T-cell (primary cell): ENCODE measurements at regions not wholly inside any gene's neighbourhood (a gene's known extent, or its start where the extent isn't known, plus 50 kb on each side); places are given as distances from the start of the nearest gene placed in this dataset.

ENCODE experiments used
- ATAC-seq, 4 experiments: fragments of 200-7000 bp in 3 of 4; fragments of 150-1000 bp in 1 of 4; cut with Tn5 transposase; replicated peaks in 1 of 4; 1 replicate in 3 of 4; 2 replicates in 1 of 4; pipeline ENCODE4 v1.10.0; 2021; ENCODE audit warnings: moderate library complexity in 3 of 4, mild to moderate bottlenecking in 2 of 4, moderate number of reproducible peaks in 1 of 4
- CTCF ChIA-PET, 2 donors: fragments of 300-600 bp; sonication (Branson Sonifier 250); formaldehyde crosslinking; loops; one replicate each; lab custom pipeline; 2022; ENCODE audit warnings: antibody characterized with exemption in 2 of 2; lab: Charles Lee
- POLR2A ChIA-PET, 2 donors: fragments of 300-600 bp; sonication (Branson Sonifier 250); formaldehyde crosslinking; loops; one replicate each; lab custom pipeline; 2022; ENCODE audit warnings: antibody characterized with exemption in 2 of 2; lab: Charles Lee
- DNase-seq, 35 experiments: peaks; one replicate each; pipeline versions ENCODE4 v3.0.0 to v3.0.0-alpha.2; 2013 to 2023
- H3K27ac ChIP-seq: one replicate; pipeline ENCODE4 v1.5.1; 2013; ENCODE audit warnings: low read length
- H3K27me3 ChIP-seq, 2 experiments: replicated peaks in 1 of 2; 1 replicate in 1 of 2; 2 replicates in 1 of 2; pipeline versions ENCODE4 v1.6.1 to v1.7.0; 2013; ENCODE audit warnings: low read length in 1 of 2, mixed read lengths in 1 of 2; ENCODE audit not compliant: control insufficient read depth in 2 of 2, insufficient read depth in 2 of 2; ENCODE audit errors: extremely low read depth in 1 of 2
- H3K36me3 ChIP-seq, 2 donors: 1 replicate in 1 of 2; 2 replicates in 1 of 2; pipeline versions ENCODE4 v1.6.1 to v1.7.0; 2013; ENCODE audit warnings: low read length in 1 of 2; ENCODE audit not compliant: control insufficient read depth in 2 of 2, insufficient read depth in 1 of 2; ENCODE audit errors: extremely low read depth in 1 of 2
- H3K4me1 ChIP-seq, 2 experiments: 1 replicate in 1 of 2; 2 replicates in 1 of 2; pipeline versions ENCODE4 v1.6.1 to v1.7.0; 2013; ENCODE audit warnings: low read length in 2 of 2, mixed read lengths in 1 of 2; ENCODE audit not compliant: insufficient read depth in 2 of 2, control insufficient read depth in 1 of 2; ENCODE audit errors: extremely low read depth in 1 of 2
- H3K4me3 ChIP-seq, 2 donors: 1 replicate in 1 of 2; 2 replicates in 1 of 2; pipeline versions ENCODE4 v1.5.1 to v1.7.0; 2013; ENCODE audit warnings: mild to moderate bottlenecking in 2 of 2, low read length in 1 of 2, moderate library complexity in 1 of 2; ENCODE audit not compliant: control insufficient read depth in 1 of 2; ENCODE audit errors: extremely low read depth in 1 of 2
- H3K9me3 ChIP-seq: 2 replicates; pipeline ENCODE4 v1.7.0; 2013
- H3K27ac Mint-ChIP-seq, 2 donors: one replicate each; pipeline ENCODE4 v1.8.0; 2020 to 2021; ENCODE audit warnings: mild to moderate bottlenecking in 2 of 2, mixed read lengths in 2 of 2
- H3K27me3 Mint-ChIP-seq, 2 donors: one replicate each; pipeline ENCODE4 v1.8.0; 2021 to 2022; ENCODE audit warnings: mixed read lengths in 2 of 2
- H3K36me3 Mint-ChIP-seq: one replicate; pipeline ENCODE4 v1.8.0; 2021; ENCODE audit warnings: mixed read lengths
- H3K4me1 Mint-ChIP-seq, 3 donors: one replicate each; pipeline ENCODE4 v1.8.0; 2020 to 2022; ENCODE audit warnings: mixed read lengths in 3 of 3, mild to moderate bottlenecking in 1 of 3
- H3K4me3 Mint-ChIP-seq, 3 donors: one replicate each; pipeline ENCODE4 v1.8.0; 2020 to 2022; ENCODE audit warnings: mild to moderate bottlenecking in 3 of 3, mixed read lengths in 3 of 3, moderate library complexity in 3 of 3
- H3K9me3 Mint-ChIP-seq, 3 donors: one replicate each; pipeline ENCODE4 v1.8.0; 2020 to 2022; ENCODE audit warnings: mixed read lengths in 3 of 3
- WGBS: methylation state at CpG from one replicate; pipeline ENCODE4 v1.1.5; 2013; ENCODE audit warnings: missing lambda C conversion rate; ENCODE audit not compliant: insufficient coverage; 5-methylcytosine and 5-hydroxymethylcytosine counted together

DNA sequence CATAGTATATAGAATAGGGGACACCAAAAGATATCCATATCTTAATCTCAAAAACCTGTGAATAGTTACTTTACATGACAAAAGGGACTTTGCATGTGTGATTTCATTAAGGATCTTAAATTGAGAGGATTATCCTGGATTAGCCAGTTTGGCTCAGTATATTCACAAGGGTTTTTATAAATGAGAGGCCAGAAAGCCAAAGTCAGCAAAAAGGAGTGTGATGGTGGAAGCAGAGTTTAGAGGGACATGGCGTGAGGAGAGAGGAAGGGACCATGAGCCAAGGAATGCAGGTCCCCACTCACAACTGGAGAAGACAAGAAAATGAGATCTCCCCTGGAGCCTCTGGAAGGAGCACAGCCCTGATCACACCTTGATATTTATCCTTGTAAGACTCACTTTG is 648.5 kb upstream of the LCORL start:
- H3K36me3 ChIP-seq, result no peaks in the 10 kb centered on the region
- H3K9me3 ChIP-seq, result no peaks in the 10 kb centered on the region
- no peaks in the 10 kb centered on the region for H3K4me1 Mint-ChIP-seq
- H3K9me3 Mint-ChIP-seq, result peaks cover 0 to 5% (median 5%) of the 10 kb centered on the region in 3 donors
- no peaks in the 10 kb centered on the region for H3K36me3 Mint-ChIP-seq
- no peak overlapping the region for H3K27ac Mint-ChIP-seq
- WGBS, result no CpG with 5 or more reads among the region's 1 CpG
- no peaks in the 10 kb centered on the region for H3K4me1 ChIP-seq
- H3K27me3 ChIP-seq, result no peaks in the 10 kb centered on the region
- ChIA-PET CTCF (no interaction called here), POLR2A (interaction anchor here in 1 of 2 donors (0.6 kb wide), 1 partner anchor 685 kb away, joined by 3 read pairs; no protein-coding TSS in a partner anchor)
- no peak overlapping the region for H3K4me3 Mint-ChIP-seq
- ATAC-seq (no peak), DNase-seq (no peak)
- H3K4me3 ChIP-seq, result no peak overlapping the region
- no peaks in the 10 kb centered on the region for H3K27me3 Mint-ChIP-seq
- H3K27ac ChIP-seq, result no peak overlapping the region

DNA sequence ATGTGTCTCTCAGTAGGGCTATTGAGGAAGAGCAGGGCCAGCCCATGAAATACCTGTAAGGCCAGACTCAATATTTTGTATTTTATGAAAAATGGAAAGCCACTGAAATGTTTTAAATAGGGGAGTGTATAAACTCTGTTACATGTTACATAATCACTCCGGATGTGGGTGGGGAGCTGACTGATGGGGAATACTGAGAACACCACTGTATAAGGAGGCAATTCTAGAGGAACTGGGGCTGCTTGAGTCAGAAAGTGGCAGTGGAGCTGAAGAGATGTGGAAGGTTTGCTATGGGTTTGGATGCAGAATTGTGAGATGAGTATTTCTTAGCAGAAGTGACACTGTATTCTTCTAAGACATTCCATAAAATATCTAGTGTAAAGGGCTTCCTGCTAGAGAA is 647.8 kb upstream of the LCORL start:
- Mint-ChIP-seq H3K36me3 (no peaks in the 10 kb centered on the region), H3K27me3 (no peaks in the 10 kb centered on the region), H3K9me3 (peaks cover 0 to 5% (median 5%) of the 10 kb centered on the region in 3 donors), H3K4me3 (no peak overlapping the region), H3K4me1 (no peaks in the 10 kb centered on the region), H3K27ac (no peak overlapping the region)
- H3K27me3 ChIP-seq, result no peaks in the 10 kb centered on the region
- no peaks in the 10 kb centered on the region for H3K9me3 ChIP-seq
- H3K4me1 ChIP-seq, result no peaks in the 10 kb centered on the region
- no peak for DNase-seq
- H3K27ac ChIP-seq, result no peak overlapping the region
- POLR2A ChIA-PET, result interaction anchor here in 1 of 2 donors (0.6 kb wide), 1 partner anchor 684 kb away, joined by 3 read pairs; no protein-coding TSS in a partner anchor
- WGBS, result 0% methylated on average over 1 of the region's 1 CpG
- CTCF ChIA-PET, result no interaction called here
- ATAC-seq, result no peak
- H3K4me3 ChIP-seq, result no peak overlapping the region
- no peaks in the 10 kb centered on the region for H3K36me3 ChIP-seq

DNA sequence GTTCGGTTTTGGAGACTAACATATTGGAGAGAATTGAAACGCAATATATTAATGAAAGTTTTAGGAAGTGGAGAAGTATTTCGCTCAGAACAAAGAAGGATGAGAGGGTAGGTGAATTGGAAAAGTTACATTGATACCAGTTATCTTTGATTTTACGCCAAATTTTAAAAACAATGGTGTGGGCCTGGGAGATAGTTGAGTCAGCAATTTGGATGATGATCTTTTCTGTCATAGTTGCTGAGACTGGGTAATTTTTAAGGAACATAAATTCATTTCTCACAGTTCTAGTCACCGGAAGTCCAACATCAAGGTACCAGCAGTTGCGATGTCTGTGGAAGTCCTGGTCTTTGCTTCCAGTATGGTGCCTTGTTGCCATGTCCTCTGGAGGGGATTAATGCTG is 644.8 kb upstream of the LCORL start:
- 88% methylated on average over 4 of the region's 6 CpGs for WGBS
- CTCF ChIA-PET, result no interaction called here
- Histone ChIP-seq H3K9me3 (no peaks in the 10 kb centered on the region), H3K27ac (no peak overlapping the region), H3K4me3 (no peak overlapping the region), H3K36me3 (no peaks in the 10 kb centered on the region), H3K4me1 (no peaks in the 10 kb centered on the region), H3K27me3 (no peaks in the 10 kb centered on the region)
- no peaks in the 10 kb centered on the region for H3K4me1 Mint-ChIP-seq
- ATAC-seq (no peak), DNase-seq (no peak)
- H3K36me3 Mint-ChIP-seq, result no peaks in the 10 kb centered on the region
- no peak overlapping the region for H3K4me3 Mint-ChIP-seq
- no peaks in the 10 kb centered on the region for H3K27me3 Mint-ChIP-seq
- POLR2A ChIA-PET, result no interaction called here
- H3K9me3 Mint-ChIP-seq, result peaks cover 0 to 12% (median 5%) of the 10 kb centered on the region in 3 donors
- H3K27ac Mint-ChIP-seq, result no peak overlapping the region

DNA sequence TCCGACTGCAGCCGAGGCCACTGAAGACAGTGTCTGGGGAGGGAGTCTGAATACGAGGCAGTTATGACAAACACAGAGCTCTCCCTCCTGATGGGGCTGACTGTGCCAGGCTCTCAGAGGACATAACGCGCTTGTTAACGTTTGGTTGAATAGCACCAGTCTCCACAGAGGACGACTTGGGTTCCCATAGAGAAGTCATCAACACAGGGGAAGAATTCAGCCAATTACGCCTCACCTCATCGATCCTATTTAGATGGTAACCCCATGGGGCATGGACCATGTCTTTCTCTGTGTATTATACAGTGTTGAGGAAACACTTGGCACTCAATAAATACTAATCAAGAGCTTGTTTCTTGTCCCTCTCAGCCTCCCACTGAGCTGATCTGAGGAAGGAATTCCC is 642.6 kb upstream of the LCORL start:
- Histone ChIP-seq H3K27me3 (no peaks in the 10 kb centered on the region), H3K27ac (no peak overlapping the region), H3K4me1 (no peaks in the 10 kb centered on the region), H3K36me3 (no peaks in the 10 kb centered on the region), H3K4me3 (no peak overlapping the region), H3K9me3 (no peaks in the 10 kb centered on the region)
- ATAC-seq (no peak), DNase-seq (no peak)
- Mint-ChIP-seq H3K27me3 (no peaks in the 10 kb centered on the region), H3K27ac (no peak overlapping the region), H3K36me3 (no peaks in the 10 kb centered on the region), H3K4me3 (no peak overlapping the region), H3K4me1 (no peaks in the 10 kb centered on the region), H3K9me3 (peaks cover 0 to 12% (median 5%) of the 10 kb centered on the region in 3 donors)
- POLR2A ChIA-PET, result no interaction called here
- 87% methylated on average over 6 of the region's 9 CpGs for WGBS
- CTCF ChIA-PET, result interaction anchor here in 1 of 2 donors (0.7 kb wide), 1 partner anchor 1150 kb away, joined by 3 read pairs; no protein-coding TSS in a partner anchor

DNA sequence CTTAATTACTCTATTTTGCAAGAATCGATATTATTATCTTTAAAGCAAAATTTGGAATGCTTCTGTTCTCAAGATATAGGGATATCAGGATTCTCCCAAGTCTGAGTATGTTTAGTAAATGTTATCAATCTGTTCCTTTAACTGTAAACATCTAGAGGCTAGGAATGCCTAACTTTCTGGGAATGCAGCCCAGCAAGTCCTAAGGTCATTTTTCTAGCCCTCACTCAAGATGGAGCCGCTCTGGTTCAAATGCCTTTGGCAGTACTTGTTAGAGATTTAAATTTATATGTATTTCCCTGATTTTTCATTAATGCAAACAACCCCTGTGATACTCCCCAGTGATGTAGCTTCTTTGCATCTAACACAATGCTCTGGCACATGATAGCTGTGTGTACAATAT is 623.8 kb upstream of the LCORL start:
- no peak overlapping the region for H3K4me3 Mint-ChIP-seq
- no peak overlapping the region for H3K27ac ChIP-seq
- H3K4me1 Mint-ChIP-seq, result no peaks in the 10 kb centered on the region
- ChIA-PET POLR2A (no interaction called here), CTCF (no interaction called here)
- H3K27ac Mint-ChIP-seq, result no peak overlapping the region
- WGBS, result no CpG with 5 or more reads among the region's 2 CpGs
- no peaks in the 10 kb centered on the region for H3K36me3 ChIP-seq
- no peaks in the 10 kb centered on the region for H3K9me3 ChIP-seq
- no peaks in the 10 kb centered on the region for H3K27me3 Mint-ChIP-seq
- H3K9me3 Mint-ChIP-seq, result peaks cover 12 to 17% (median 13%) of the 10 kb centered on the region in 3 donors
- no peaks in the 10 kb centered on the region for H3K27me3 ChIP-seq
- DNase-seq (no peak), ATAC-seq (no peak)
- no peaks in the 10 kb centered on the region for H3K36me3 Mint-ChIP-seq
- no peak overlapping the region for H3K4me3 ChIP-seq
- H3K4me1 ChIP-seq, result no peaks in the 10 kb centered on the region

DNA sequence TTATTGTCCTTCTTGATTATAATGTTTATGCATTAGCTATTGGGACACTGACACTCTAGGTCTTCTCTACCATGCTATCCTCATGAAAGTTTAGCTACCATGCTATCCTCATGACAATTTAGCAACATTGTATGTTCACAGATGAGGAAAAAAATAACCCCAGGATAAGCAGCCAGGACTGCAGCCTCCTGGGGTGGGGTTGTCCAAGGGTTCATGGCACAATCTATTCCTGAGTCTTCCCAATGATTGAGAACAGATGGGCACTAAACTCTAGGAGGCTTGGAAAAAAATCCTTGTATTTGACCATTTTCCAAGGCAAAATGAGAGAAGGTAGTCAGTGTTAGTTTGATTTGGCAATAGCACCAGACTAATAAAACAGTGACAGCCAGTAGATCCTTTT is 619.8 kb upstream of the LCORL start:
- POLR2A ChIA-PET, result no interaction called here
- no peaks in the 10 kb centered on the region for H3K4me1 Mint-ChIP-seq

DNA sequence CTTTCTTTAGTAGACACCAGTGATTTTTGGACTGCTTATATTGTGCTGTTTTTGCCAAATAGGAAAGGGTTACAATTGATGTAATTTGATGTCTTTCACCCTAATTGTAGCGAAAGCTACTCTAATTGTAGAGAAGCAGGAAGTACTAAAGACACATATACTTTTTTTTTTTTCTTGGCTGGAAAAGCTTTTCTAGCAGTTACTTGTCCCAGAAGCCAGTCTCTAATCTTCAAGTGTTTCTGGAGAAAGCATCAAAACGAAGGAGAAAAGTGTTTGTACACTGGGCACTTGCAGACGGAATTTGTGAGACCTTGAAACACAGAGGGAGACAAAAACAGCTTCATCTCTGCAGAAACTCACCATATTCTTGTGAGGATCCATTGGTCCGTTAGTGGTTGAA is 616.5 kb upstream of the LCORL start:
- ATAC-seq, result no peak
- WGBS, result 25% methylated on average over 1 of the region's 4 CpGs
- Histone ChIP-seq H3K27ac (no peak overlapping the region), H3K27me3 (no peaks in the 10 kb centered on the region), H3K36me3 (no peaks in the 10 kb centered on the region), H3K4me3 (no peak overlapping the region), H3K9me3 (no peaks in the 10 kb centered on the region), H3K4me1 (no peaks in the 10 kb centered on the region)
- CTCF ChIA-PET, result no interaction called here
- H3K27ac Mint-ChIP-seq, result no peak overlapping the region
- H3K27me3 Mint-ChIP-seq, result no peaks in the 10 kb centered on the region
- H3K9me3 Mint-ChIP-seq, result peaks cover 0 to 4% (median 0%) of the 10 kb centered on the region in 3 donors
- H3K36me3 Mint-ChIP-seq, result no peaks in the 10 kb centered on the region
- DNase-seq, result no peak
- no peak overlapping the region for H3K4me3 Mint-ChIP-seq
- H3K4me1 Mint-ChIP-seq, result no peaks in the 10 kb centered on the region
- POLR2A ChIA-PET, result no interaction called here

More for the DNA sequence above, 619.8 kb upstream of the LCORL start:
- no peak for DNase-seq
- no peak overlapping the region for H3K4me3 ChIP-seq
- Mint-ChIP-seq H3K27me3 (no peaks in the 10 kb centered on the region), H3K9me3 (peaks cover 0 to 4% (median 0%) of the 10 kb centered on the region in 3 donors), H3K36me3 (no peaks in the 10 kb centered on the region), H3K4me3 (no peak overlapping the region), H3K27ac (no peak overlapping the region)
- H3K9me3 ChIP-seq, result no peaks in the 10 kb centered on the region
- no peaks in the 10 kb centered on the region for H3K36me3 ChIP-seq
- CTCF ChIA-PET, result no interaction called here
- no peak overlapping the region for H3K27ac ChIP-seq
- no peak for ATAC-seq
- no peaks in the 10 kb centered on the region for H3K27me3 ChIP-seq
- no peaks in the 10 kb centered on the region for H3K4me1 ChIP-seq
